ENCODE measurements at regions not wholly inside any gene's neighbourhood (a gene's known extent, or its start where the extent isn't known, plus 50 kb on each side); places are given as distances from the start of the nearest gene placed in this dataset.

DNA sequence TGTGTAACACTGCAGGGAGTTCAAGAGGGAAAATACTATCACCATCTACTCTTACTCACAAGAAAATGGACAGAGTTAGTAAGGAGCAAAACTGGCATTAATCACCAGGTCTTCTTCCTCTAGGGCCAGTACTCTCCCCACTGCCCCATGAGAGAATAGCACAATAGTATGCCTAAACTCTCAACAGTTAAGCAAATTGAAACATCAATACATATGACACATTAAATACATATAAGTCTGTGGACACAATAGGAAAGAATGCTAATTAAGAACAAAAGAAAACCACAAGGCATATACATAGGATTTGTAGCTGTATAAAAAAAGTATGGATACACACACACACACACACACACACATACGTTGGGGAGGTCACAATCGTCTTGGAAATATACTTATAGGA is 197.9 kb upstream of the BDNF start:
- TF ChIP-seq, protein P1, sequence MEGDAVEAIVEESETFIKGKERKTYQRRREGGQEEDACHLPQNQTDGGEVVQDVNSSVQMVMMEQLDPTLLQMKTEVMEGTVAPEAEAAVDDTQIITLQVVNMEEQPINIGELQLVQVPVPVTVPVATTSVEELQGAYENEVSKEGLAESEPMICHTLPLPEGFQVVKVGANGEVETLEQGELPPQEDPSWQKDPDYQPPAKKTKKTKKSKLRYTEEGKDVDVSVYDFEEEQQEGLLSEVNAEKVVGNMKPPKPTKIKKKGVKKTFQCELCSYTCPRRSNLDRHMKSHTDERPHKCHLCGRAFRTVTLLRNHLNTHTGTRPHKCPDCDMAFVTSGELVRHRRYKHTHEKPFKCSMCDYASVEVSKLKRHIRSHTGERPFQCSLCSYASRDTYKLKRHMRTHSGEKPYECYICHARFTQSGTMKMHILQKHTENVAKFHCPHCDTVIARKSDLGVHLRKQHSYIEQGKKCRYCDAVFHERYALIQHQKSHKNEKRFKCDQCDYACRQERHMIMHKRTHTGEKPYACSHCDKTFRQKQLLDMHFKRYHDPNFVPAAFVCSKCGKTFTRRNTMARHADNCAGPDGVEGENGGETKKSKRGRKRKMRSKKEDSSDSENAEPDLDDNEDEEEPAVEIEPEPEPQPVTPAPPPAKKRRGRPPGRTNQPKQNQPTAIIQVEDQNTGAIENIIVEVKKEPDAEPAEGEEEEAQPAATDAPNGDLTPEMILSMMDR (conservative IDR thresholded peaks at IDR 0.05; ENCODE audit: low read depth in 2 of 2), result no peak
- TF ChIP-seq POLR2AphosphoS5 (IDR thresholded peaks at IDR 0.05; ENCODE audit: low read depth) (no peak), EZH2phosphoT487 (IDR thresholded peaks at IDR 0.05; ENCODE audit: unreplicated experiment) (no peak), ZNF114 (CRISPR knock-in tag; IDR thresholded peaks at IDR 0.05) (no peak), EZH2 (IDR thresholded peaks at IDR 0.05; ENCODE audit: low read depth, unreplicated experiment) (no peak), CREB1 (CRISPR knock-in tag; IDR thresholded peaks at IDR 0.05; ENCODE audit: low read depth) (no peak), JUNB (IDR thresholded peaks at IDR 0.05; ENCODE audit: unreplicated experiment) (no peak), ZNF331 (CRISPR knock-in tag; IDR thresholded peaks at IDR 0.05; ENCODE audit: low read depth) (no peak)
- TF ChIP-seq, protein P2, sequence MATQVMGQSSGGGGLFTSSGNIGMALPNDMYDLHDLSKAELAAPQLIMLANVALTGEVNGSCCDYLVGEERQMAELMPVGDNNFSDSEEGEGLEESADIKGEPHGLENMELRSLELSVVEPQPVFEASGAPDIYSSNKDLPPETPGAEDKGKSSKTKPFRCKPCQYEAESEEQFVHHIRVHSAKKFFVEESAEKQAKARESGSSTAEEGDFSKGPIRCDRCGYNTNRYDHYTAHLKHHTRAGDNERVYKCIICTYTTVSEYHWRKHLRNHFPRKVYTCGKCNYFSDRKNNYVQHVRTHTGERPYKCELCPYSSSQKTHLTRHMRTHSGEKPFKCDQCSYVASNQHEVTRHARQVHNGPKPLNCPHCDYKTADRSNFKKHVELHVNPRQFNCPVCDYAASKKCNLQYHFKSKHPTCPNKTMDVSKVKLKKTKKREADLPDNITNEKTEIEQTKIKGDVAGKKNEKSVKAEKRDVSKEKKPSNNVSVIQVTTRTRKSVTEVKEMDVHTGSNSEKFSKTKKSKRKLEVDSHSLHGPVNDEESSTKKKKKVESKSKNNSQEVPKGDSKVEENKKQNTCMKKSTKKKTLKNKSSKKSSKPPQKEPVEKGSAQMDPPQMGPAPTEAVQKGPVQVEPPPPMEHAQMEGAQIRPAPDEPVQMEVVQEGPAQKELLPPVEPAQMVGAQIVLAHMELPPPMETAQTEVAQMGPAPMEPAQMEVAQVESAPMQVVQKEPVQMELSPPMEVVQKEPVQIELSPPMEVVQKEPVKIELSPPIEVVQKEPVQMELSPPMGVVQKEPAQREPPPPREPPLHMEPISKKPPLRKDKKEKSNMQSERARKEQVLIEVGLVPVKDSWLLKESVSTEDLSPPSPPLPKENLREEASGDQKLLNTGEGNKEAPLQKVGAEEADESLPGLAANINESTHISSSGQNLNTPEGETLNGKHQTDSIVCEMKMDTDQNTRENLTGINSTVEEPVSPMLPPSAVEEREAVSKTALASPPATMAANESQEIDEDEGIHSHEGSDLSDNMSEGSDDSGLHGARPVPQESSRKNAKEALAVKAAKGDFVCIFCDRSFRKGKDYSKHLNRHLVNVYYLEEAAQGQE (IDR thresholded peaks at IDR 0.05; ENCODE audit: unreplicated experiment), result no peak
- TF ChIP-seq, protein P3, sequence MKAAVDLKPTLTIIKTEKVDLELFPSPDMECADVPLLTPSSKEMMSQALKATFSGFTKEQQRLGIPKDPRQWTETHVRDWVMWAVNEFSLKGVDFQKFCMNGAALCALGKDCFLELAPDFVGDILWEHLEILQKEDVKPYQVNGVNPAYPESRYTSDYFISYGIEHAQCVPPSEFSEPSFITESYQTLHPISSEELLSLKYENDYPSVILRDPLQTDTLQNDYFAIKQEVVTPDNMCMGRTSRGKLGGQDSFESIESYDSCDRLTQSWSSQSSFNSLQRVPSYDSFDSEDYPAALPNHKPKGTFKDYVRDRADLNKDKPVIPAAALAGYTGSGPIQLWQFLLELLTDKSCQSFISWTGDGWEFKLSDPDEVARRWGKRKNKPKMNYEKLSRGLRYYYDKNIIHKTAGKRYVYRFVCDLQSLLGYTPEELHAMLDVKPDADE (IDR thresholded peaks at IDR 0.05), result no peak
- TF ChIP-seq, protein P4, sequence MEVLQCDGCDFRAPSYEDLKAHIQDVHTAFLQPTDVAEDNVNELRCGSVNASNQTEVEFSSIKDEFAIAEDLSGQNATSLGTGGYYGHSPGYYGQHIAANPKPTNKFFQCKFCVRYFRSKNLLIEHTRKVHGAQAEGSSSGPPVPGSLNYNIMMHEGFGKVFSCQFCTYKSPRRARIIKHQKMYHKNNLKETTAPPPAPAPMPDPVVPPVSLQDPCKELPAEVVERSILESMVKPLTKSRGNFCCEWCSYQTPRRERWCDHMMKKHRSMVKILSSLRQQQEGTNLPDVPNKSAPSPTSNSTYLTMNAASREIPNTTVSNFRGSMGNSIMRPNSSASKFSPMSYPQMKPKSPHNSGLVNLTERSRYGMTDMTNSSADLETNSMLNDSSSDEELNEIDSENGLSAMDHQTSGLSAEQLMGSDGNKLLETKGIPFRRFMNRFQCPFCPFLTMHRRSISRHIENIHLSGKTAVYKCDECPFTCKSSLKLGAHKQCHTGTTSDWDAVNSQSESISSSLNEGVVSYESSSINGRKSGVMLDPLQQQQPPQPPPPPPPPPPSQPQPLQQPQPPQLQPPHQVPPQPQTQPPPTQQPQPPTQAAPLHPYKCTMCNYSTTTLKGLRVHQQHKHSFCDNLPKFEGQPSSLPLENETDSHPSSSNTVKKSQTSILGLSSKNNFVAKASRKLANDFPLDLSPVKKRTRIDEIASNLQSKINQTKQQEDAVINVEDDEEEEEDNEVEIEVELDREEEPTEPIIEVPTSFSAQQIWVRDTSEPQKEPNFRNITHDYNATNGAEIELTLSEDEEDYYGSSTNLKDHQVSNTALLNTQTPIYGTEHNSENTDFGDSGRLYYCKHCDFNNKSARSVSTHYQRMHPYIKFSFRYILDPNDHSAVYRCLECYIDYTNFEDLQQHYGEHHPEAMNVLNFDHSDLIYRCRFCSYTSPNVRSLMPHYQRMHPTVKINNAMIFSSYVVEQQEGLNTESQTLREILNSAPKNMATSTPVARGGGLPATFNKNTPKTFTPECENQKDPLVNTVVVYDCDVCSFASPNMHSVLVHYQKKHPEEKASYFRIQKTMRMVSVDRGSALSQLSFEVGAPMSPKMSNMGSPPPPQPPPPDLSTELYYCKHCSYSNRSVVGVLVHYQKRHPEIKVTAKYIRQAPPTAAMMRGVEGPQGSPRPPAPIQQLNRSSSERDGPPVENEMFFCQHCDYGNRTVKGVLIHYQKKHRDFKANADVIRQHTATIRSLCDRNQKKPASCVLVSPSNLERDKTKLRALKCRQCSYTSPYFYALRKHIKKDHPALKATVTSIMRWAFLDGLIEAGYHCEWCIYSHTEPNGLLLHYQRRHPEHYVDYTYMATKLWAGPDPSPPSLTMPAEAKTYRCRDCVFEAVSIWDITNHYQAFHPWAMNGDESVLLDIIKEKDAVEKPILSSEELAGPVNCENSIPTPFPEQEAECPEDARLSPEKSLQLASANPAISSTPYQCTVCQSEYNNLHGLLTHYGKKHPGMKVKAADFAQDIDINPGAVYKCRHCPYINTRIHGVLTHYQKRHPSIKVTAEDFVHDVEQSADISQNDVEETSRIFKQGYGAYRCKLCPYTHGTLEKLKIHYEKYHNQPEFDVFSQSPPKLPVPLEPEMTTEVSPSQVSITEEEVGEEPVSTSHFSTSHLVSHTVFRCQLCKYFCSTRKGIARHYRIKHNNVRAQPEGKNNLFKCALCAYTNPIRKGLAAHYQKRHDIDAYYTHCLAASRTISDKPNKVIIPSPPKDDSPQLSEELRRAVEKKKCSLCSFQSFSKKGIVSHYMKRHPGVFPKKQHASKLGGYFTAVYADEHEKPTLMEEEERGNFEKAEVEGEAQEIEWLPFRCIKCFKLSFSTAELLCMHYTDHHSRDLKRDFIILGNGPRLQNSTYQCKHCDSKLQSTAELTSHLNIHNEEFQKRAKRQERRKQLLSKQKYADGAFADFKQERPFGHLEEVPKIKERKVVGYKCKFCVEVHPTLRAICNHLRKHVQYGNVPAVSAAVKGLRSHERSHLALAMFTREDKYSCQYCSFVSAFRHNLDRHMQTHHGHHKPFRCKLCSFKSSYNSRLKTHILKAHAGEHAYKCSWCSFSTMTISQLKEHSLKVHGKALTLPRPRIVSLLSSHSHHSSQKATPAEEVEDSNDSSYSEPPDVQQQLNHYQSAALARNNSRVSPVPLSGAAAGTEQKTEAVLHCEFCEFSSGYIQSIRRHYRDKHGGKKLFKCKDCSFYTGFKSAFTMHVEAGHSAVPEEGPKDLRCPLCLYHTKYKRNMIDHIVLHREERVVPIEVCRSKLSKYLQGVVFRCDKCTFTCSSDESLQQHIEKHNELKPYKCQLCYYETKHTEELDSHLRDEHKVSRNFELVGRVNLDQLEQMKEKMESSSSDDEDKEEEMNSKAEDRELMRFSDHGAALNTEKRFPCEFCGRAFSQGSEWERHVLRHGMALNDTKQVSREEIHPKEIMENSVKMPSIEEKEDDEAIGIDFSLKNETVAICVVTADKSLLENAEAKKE (CRISPR knock-in tag; IDR thresholded peaks at IDR 0.05), result no peak
